Thyroid gland (tissue), 4 donors: ENCODE measurements at regions not wholly inside any gene's neighbourhood (a gene's known extent, or its start where the extent isn't known, plus 50 kb on each side); places are given as distances from the start of the nearest gene placed in this dataset.
"Not testable (repeated sequence)": the region's sequence is repeated elsewhere in the genome, so short reads cannot be mapped to it uniquely, and the experiment has no call there.

ENCODE experiments used
- POLR2A ChIP-seq, 2 donors: fragments of 450-650 bp; IDR thresholded peaks; one replicate each; pipeline ENCODE4 v1.6.1; 2017; ENCODE audit warnings: antibody characterized with exemption in 2 of 2, mild to moderate bottlenecking in 2 of 2, moderate library complexity in 1 of 2
- TF ChIP-seq, protein P1 (sequence below), 6 experiments: fragments of 200-600 bp in 3 of 6; fragments of 450-650 bp in 3 of 6; sonication (generic) in 3 of 6; IDR thresholded peaks; one replicate each; pipeline ENCODE4 v1.5.1; 2016 to 2019; ENCODE audit warnings: antibody characterized with exemption in 6 of 6, mild to moderate bottlenecking in 2 of 6, inconsistent platforms in 1 of 6, moderate library complexity in 1 of 6

DNA sequence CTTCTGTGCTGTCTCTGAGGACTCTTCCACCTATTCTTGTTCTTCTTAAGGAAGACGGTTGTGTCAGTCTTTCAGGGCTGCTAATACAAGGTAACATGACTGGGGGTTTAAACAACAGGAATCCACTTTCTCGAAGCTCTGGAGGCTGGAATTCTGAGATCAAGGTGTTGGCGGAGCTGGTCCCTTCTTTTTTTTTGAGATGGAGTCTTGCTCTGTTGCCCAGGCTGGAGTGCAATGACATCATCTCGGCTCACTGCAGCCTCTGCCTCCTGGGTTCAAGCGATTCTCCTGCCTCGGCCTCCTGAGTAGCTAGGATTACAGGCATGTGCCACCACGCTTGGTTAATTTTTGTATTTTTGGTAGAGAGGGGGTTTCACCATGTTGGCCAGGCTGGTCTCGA, 71.7 kb upstream of the MAP4K4 start:
- TF ChIP-seq POLR2A (IDR thresholded peaks at IDR 0.05), result not testable (repeated sequence)
- TF ChIP-seq, protein P1, sequence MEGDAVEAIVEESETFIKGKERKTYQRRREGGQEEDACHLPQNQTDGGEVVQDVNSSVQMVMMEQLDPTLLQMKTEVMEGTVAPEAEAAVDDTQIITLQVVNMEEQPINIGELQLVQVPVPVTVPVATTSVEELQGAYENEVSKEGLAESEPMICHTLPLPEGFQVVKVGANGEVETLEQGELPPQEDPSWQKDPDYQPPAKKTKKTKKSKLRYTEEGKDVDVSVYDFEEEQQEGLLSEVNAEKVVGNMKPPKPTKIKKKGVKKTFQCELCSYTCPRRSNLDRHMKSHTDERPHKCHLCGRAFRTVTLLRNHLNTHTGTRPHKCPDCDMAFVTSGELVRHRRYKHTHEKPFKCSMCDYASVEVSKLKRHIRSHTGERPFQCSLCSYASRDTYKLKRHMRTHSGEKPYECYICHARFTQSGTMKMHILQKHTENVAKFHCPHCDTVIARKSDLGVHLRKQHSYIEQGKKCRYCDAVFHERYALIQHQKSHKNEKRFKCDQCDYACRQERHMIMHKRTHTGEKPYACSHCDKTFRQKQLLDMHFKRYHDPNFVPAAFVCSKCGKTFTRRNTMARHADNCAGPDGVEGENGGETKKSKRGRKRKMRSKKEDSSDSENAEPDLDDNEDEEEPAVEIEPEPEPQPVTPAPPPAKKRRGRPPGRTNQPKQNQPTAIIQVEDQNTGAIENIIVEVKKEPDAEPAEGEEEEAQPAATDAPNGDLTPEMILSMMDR (IDR thresholded peaks at IDR 0.05), result not testable (repeated sequence)
